AG08395 (cell line): ENCODE measurements at regions not wholly inside any gene's neighbourhood (a gene's known extent, or its start where the extent isn't known, plus 50 kb on each side); places are given as distances from the start of the nearest gene placed in this dataset.
"Not testable (repeated sequence)": the region's sequence is repeated elsewhere in the genome, so short reads cannot be mapped to it uniquely, and the experiment has no call there.

Source experiments
- DNase-seq: peaks from one replicate; pipeline ENCODE4 v3.0.0; 2012; ENCODE audit warnings: mixed read lengths, low spot score

- DNase-seq, result no peak
Observed at GRCh38 chr6:103769431-103769830, 1090.3 kb downstream of the HACE1 start.

GRCh38 chr6:103750603-103751002 lies 1109.1 kb downstream of the HACE1 start:
- no peak for DNase-seq

DNA sequence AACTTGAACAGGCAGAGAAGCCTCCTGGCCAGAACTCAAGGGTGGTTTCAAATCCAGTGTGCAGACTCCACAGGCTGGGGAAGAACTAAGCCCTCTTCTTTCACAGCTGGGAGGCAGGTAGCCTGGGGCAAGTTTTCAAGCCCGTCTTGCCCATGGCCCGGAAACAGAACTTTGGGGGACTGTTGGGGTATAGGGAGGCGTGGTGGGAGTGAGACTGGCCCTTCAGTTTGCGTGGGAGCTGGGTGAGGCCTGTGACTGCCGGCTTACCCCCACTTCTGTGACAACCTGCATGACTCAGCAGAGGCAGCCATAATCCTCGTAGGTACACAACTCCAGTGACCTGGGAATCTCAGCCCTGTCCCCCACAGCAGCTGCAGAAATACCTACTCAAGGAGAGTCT lies 1125.7 kb downstream of the HACE1 start:
- no peak for DNase-seq

DNA sequence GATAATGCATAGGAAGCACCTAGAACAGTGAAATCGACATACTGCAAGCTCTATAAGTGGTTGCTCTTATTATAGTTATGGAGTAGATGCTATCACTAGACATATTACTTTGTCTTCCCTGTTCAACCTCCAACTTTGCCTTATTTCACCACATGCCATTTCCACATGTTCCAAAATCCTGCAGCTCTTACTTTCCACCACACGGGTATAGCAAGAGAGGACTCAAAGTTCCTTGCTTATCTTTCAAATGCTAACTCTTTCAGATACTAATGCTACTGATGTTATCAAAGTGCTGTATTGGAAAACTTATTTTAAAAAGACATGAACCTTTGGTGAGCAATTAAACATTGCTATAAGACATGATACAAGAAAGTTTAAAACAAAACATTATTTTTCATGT lies 1130.1 kb downstream of the HACE1 start:
- no peak for DNase-seq

DNA sequence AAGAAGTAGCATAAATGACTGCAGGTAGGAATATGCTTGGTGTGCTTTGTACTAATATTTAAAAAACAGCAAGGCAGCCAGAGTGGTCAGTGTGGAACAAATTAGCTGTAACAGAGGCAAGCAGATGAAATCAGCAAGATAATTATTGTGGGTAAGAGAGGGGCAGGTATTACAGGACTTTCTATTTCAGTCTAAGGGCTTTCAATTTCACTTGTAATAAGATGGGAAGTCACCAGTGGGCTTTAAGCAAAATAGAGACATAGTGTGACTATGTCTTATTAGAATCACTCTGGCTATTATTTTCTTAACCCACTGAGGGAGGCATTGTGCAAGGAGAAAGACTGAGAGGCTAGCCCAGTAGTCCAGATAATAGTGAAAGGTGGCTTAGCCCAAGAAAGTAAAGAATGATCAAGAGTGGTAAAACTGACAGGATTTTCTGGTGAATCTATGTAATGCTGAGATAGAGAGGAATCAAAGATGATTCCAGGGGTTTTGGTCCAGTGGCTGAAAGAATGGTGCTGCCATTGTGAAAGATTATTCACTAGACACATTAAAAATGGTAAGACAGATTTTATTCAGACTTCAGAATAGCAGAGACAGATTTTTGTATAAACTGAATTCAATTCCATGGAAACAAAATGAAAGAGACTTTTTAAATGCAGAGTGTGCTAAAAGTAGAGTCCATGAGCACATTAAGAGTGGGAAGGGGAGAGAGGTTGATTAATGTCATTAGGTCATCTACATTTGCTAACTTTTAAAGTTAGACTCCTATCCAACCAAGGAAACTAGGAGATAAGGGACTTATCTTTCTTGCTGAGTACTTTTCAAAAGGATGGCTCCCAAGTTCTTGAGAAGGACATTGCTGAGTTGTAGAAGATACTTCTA lies 1136.0 kb downstream of the HACE1 start:
- no peak for DNase-seq

DNA sequence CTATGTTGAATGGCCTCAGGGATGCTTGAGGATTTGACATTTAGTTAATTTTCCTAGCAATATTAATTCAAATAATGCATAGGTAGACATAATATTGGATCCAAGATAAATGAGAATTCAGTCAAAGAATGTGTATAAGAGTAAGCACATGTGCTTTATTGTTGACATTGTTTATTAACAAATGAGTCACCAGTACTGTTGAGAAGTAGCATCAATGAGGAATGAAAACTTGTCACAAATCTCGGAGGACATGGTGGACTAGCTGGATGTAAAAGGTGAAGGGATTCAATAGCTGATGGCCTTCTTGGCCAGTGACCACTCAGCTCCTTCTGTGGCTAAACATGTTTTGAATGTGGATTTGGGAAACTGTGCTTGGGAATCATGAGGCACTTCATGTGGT lies 1137.0 kb downstream of the HACE1 start:
- no peak for DNase-seq

DNA sequence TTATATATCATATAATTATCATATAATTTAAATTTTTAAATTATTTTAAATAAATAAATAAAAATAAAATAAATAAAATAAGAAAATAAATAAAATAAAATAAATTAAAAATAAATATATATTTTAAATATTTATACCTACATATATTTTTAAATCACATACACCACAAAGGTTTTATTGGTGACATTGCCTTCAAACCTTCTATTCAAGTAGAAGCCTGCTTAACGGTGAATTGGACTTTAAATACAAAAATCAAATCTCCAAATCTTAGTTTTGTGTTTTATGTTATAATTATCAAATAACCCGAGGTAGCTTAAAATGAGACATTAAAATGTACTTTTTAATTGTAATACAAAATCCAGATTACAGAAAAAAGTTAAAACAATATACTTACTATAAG lies 1137.8 kb downstream of the HACE1 start:
- DNase-seq, result no peak

GRCh38 chr6:103720393-103720792 lies 1139.3 kb downstream of the HACE1 start:
- no peak for DNase-seq

- DNase-seq, result no peak
Observed at GRCh38 chr6:103719545-103719944, 1140.2 kb downstream of the HACE1 start.

- no peak for DNase-seq
Observed at GRCh38 chr6:103715269-103715668, 1144.5 kb downstream of the HACE1 start.

- not testable (repeated sequence) for DNase-seq
Observed at GRCh38 chr6:103709236-103709635, 1150.5 kb downstream of the HACE1 start.

DNA sequence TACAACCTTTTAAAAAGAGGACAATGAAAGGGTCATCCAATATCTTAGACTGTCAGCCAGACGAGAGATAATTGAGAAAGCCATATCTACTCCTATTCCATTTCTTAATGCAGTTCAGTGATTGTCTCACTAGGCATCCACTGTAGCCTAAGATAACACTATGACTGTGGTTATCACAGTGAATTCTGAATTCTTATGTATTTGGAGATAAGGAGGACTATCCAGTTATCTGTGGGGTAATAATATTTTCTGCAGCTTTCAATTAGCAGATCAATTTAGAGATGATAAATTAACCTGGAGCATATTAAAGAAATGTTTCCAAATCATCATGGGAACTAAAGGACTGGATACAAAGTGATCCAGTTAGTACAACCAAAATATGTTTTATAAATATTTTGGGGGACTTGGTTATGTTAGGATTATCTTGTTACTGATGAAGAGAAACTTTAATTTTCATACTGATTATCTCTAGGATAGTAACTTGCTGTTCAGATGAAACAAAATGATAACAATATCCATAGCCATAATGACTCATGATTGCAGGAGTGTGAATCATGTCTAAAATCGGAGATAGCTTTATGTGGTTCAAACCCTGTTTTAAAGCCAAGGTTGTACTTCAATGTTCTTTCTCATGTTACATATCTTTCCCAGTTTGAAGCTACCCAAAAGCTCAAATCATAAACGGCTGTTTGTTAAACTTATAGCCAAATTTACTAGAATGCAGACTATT lies 1152.0 kb downstream of the HACE1 start:
- DNase-seq, result no peak

GRCh38 chr6:103699769-103700168 lies 1160.0 kb downstream of the HACE1 start:
- DNase-seq, result no peak

GRCh38 chr6:103687430-103687829 lies 1172.3 kb downstream of the HACE1 start:
- no peak for DNase-seq

GRCh38 chr6:103680116-103680515 lies 1179.6 kb downstream of the HACE1 start:
- no peak for DNase-seq

- DNase-seq, result no peak
Observed at GRCh38 chr6:103677290-103677689, 1182.4 kb downstream of the HACE1 start.

DNA sequence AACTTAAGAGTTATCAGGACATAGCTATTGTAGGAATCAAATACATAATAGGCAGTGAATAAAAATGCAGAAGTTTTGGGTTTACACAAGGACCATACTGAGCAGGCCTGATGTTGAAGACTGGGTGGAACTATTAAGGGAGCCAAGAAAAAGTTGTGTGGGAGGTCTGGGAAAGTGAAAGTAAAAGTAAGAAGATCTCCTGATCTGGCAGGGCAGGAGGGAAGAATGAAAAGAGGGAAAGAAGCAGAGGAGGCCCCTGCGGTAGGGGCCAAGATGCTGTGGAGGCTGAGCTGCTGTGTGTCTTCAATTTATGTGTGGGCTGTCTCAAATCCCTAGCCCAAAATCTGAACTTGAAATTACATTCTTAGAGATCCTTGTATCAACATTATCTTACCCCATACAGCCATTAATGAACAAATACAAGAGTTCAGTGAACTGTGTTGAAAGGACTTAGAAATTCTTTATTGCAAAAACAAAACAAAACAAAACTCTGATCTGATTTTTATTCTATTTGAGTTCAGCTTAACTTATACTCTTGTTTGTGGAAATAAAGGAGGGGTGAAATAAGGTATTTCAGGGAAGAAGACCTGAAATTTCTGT lies 1183.8 kb downstream of the HACE1 start:
- no peak for DNase-seq

GRCh38 chr6:103674790-103675189 lies 1184.9 kb downstream of the HACE1 start:
- DNase-seq, result no peak

DNA sequence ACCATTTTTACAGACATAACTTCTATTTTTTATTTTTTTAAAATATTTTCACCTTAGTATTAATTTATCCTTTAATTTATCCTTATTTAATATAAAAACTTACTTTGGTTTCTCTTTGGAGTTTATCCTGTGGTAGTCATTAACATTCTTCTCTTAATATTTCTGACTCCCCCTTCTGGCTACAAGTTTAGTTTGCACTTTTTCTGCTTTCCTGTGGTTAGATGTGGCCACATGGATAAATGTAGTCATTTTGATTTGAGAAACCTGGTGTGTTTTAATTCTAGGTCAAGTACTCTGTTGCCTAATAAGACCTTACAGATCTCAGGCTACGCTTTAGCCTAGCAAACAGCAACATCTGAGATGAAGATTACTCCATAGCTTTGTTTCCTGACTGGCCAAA lies 1187.5 kb downstream of the HACE1 start:
- no peak for DNase-seq

DNA sequence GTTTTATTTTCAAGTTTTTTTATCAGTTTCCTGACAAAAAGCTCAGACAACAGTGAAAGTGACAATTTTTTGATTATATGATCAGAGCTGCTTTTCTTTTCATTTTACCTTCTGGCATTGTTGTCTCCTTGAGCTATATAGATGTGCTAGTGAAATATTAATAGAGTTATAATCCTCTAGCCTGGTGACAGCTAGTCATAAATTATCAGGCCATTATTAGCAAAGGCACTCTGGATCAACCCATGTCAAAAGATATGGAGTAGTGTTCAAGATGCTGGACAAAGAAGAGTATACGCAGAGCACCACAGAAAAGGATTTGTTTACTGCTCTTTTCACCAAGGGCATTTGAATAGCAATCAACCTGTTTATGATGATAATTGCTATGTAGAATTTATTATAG lies 1230.1 kb downstream of the HACE1 start:
- DNase-seq, result no peak

- no peak for DNase-seq
Observed at GRCh38 chr6:103617642-103618041, 1242.1 kb downstream of the HACE1 start.

GRCh38 chr6:103587722-103588121 lies 1272.0 kb downstream of the HACE1 start:
- DNase-seq, result no peak

- no peak for DNase-seq
Observed at GRCh38 chr6:103578115-103578514, 1281.6 kb downstream of the HACE1 start.
